HepG2 (cell line): ENCODE measurements at regions not wholly inside any gene's neighbourhood (a gene's known extent, or its start where the extent isn't known, plus 50 kb on each side); places are given as distances from the start of the nearest gene placed in this dataset.

Source experiments
- CTCF ChIP-seq: sonication (generic); formaldehyde crosslinking; IDR thresholded peaks from 2 replicates; pipeline ENCODE4 v1.5.0; 2020; ENCODE audit warnings: mild to moderate bottlenecking, missing genetic modification reagents, moderate library complexity
- FOSL2 ChIP-seq: sonication (generic); formaldehyde crosslinking; IDR thresholded peaks from 2 replicates; pipeline ENCODE4 v1.4.0; 2020; ENCODE audit warnings: missing genetic modification reagents
- GABPA ChIP-seq, 2 experiments: IDR thresholded peaks; 2 replicates each; pipeline ENCODE4 v1.6.1; 2011 to 2016; ENCODE audit warnings: low read depth in 2 of 2, low read length in 1 of 2, missing biosample characterization in 1 of 2, missing genetic modification characterization in 1 of 2
- MED1 ChIP-seq: sonication (generic); formaldehyde crosslinking; IDR thresholded peaks from 2 replicates; pipeline ENCODE4 v1.4.0; 2020; ENCODE audit warnings: missing genetic modification reagents
- NFE2L1 ChIP-seq: sonication (generic); formaldehyde crosslinking; IDR thresholded peaks from 2 replicates; pipeline ENCODE4 v1.4.0; 2020; ENCODE audit warnings: missing genetic modification reagents, mild to moderate bottlenecking, borderline replicate concordance
- PCBP1 ChIP-seq: fragments of 200-400 bp; formaldehyde crosslinking; IDR thresholded peaks from 2 replicates; pipeline ENCODE4 v1.6.1; 2017; ENCODE audit warnings: mild to moderate bottlenecking, low read depth, low read length, borderline replicate concordance
- RAD21 ChIP-seq: fragments of 450-650 bp; formaldehyde crosslinking; IDR thresholded peaks from 2 replicates; pipeline ENCODE4 v1.5.0; 2020; ENCODE audit warnings: mild to moderate bottlenecking
- SRF ChIP-seq: IDR thresholded peaks from 2 replicates; pipeline ENCODE4 v1.6.1; 2011; ENCODE audit warnings: mild to moderate bottlenecking, low read depth, low read length, moderate library complexity
- TRIM24 ChIP-seq: sonication (generic); formaldehyde crosslinking; IDR thresholded peaks from 2 replicates; pipeline ENCODE4 v1.8.0; 2022; ENCODE audit warnings: mild to moderate bottlenecking, missing genetic modification reagents
- ZBTB8A ChIP-seq: sonication (generic); formaldehyde crosslinking; IDR thresholded peaks from 2 replicates; pipeline ENCODE4 v1.4.0; 2020; ENCODE audit warnings: mild to moderate bottlenecking, low read depth, missing genetic modification reagents, borderline replicate concordance
- ZNF263 ChIP-seq: sonication (generic); formaldehyde crosslinking; IDR thresholded peaks from 2 replicates; pipeline ENCODE4 v1.4.0; 2020; ENCODE audit warnings: missing genetic modification reagents
- ZNF331 ChIP-seq: sonication (generic); formaldehyde crosslinking; IDR thresholded peaks from 2 replicates; pipeline ENCODE4 v1.4.0; 2020; ENCODE audit warnings: missing genetic modification reagents

- TF ChIP-seq CTCF (CRISPR knock-in tag) (no peak), ZBTB8A (CRISPR knock-in tag) (no peak), TRIM24 (CRISPR knock-in tag) (no peak), ZNF263 (CRISPR knock-in tag) (no peak), ZNF331 (CRISPR knock-in tag) (no peak), RAD21 (no peak), FOSL2 (CRISPR knock-in tag) (no peak), PCBP1 (no peak), SRF (no peak), NFE2L1 (CRISPR knock-in tag) (no peak), MED1 (no peak), GABPA (IDR thresholded peaks at IDR 0.05; ENCODE audit: low read depth, low read length) (no peak), GABPA (CRISPR knock-in tag; IDR thresholded peaks at IDR 0.05; ENCODE audit: low read depth) (no peak)
Observed at GRCh38 chr11:23166376-23166775, 306.1 kb upstream of the CCDC179 start.
